GM12878 (cell line): ENCODE measurements at regions not wholly inside any gene's neighbourhood (a gene's known extent, or its start where the extent isn't known, plus 50 kb on each side); places are given as distances from the start of the nearest gene placed in this dataset.

ENCODE experiments used
- ATAC-seq: fragments of 200-7000 bp; cut with Tn5 transposase; 3 replicates; pipeline ENCODE4 v1.9.1; 2020; ENCODE audit warnings: mild to moderate bottlenecking, moderate library complexity
- BruUV-seq: library from RNA; stranded (reverse); fragments of 400-500 nt; replicated peaks from 2 replicates; lab custom pipeline; 2021; lab: Mats Ljungman, UMichigan
- CTCF ChIA-PET: fragments of 300-600 bp; sonication (Branson Sonifier 250); formaldehyde crosslinking; extraction: SDS; loops from one replicate; lab custom pipeline; 2021; ENCODE audit warnings: inconsistent platforms; lab: Yijun Ruan, JAX
- POLR2A ChIA-PET: fragments of 350-600 bp; formaldehyde crosslinking; extraction: SDS; loops from one replicate; lab custom pipeline; 2021; ENCODE audit warnings: inconsistent platforms; lab: Charles Lee
- RAD21 ChIA-PET: fragments of 300-600 bp; sonication (Branson Sonifier 250); formaldehyde crosslinking; loops from one replicate; lab custom pipeline; 2023; ENCODE audit warnings: antibody characterized with exemption; ENCODE audit not compliant: unreplicated experiment; lab: Charles Lee
- SMC1A ChIA-PET: fragments of 300-600 bp; sonication (Branson Sonifier 250); formaldehyde crosslinking; loops from one replicate; lab custom pipeline; 2023; ENCODE audit not compliant: unreplicated experiment, uncharacterized antibody; lab: Charles Lee
- DNase-seq: peaks from one replicate; pipeline ENCODE4 v3.0.0-alpha.2; 2011; ENCODE audit warnings: low read depth, low spot score
- FAIRE-seq: peaks from 3 replicates; lab custom pipeline; 2011; peaks lifted over from hg19 to GRCh38; lab: Jason Lieb, UNC
- H2AFZ ChIP-seq: 2 replicates; pipeline ENCODE4 v1.6.0; 2011; ENCODE audit warnings: low read depth, low read length, control low read depth; ENCODE audit not compliant: control insufficient read depth
- H3K27ac ChIP-seq: 2 replicates; pipeline ENCODE4 v1.5.1; 2011; ENCODE audit warnings: control low read depth; ENCODE audit not compliant: control insufficient read depth, insufficient read depth
- H3K27me3 ChIP-seq, 2 experiments: replicated peaks in 1 of 2; 2 replicates each; pipeline versions ENCODE4 v1.6.0 to v1.6.1; 2011; ENCODE audit warnings: low read length in 1 of 2; ENCODE audit not compliant: control insufficient read depth in 2 of 2, insufficient read depth in 2 of 2
- H3K36me3 ChIP-seq, 2 experiments: 2 replicates each; pipeline ENCODE4 v1.5.1; 2011; ENCODE audit warnings: low read length in 1 of 2; ENCODE audit not compliant: control insufficient read depth in 2 of 2, insufficient read depth in 2 of 2
- H3K4me1 ChIP-seq: 2 replicates; pipeline ENCODE4 v1.6.1; 2011; ENCODE audit warnings: mild to moderate bottlenecking, low read length, moderate library complexity, mixed read lengths; ENCODE audit not compliant: control insufficient read depth, insufficient read depth
- H3K4me2 ChIP-seq: 2 replicates; pipeline ENCODE4 v1.6.0; 2011; ENCODE audit warnings: control low read depth; ENCODE audit not compliant: control insufficient read depth, insufficient read depth
- H3K4me3 ChIP-seq: fragments of 200-600 bp; sonication (generic); 2 replicates; pipeline ENCODE4 v1.5.1; 2016
- H3K79me2 ChIP-seq: 2 replicates; pipeline ENCODE4 v1.6.0; 2011; ENCODE audit warnings: low read length; ENCODE audit not compliant: control insufficient read depth, insufficient read depth
- H3K9ac ChIP-seq: 2 replicates; pipeline ENCODE4 v1.8.0; 2011; ENCODE audit warnings: low read length, control low read depth, mixed read lengths; ENCODE audit not compliant: control insufficient read depth, insufficient read depth
- H3K9me3 ChIP-seq: replicated peaks from 3 replicates; pipeline ENCODE4 v1.5.1; 2011; ENCODE audit warnings: mild to moderate bottlenecking, low read length; ENCODE audit not compliant: control insufficient read depth, insufficient read depth
- H4K20me1 ChIP-seq: 2 replicates; pipeline ENCODE4 v1.6.0; 2011; ENCODE audit not compliant: control insufficient read depth, insufficient read depth
- CBX3 ChIP-seq: fragments of 200-600 bp; sonication (generic); IDR thresholded peaks from 2 replicates; pipeline ENCODE4 v1.6.1; 2016; ENCODE audit warnings: low read depth, borderline replicate concordance
- CREB1 ChIP-seq: IDR thresholded peaks from 2 replicates; pipeline ENCODE4 v1.6.1; 2012; ENCODE audit warnings: low read depth, mild to moderate bottlenecking, inconsistent platforms
- EZH2 ChIP-seq: IDR thresholded peaks from 2 replicates; pipeline ENCODE4 v1.6.1; 2012; ENCODE audit warnings: low read depth, mild to moderate bottlenecking, control low read depth, inconsistent platforms, low read length, borderline replicate concordance; ENCODE audit not compliant: control insufficient read depth
- FOXM1 ChIP-seq: IDR thresholded peaks from 2 replicates; pipeline ENCODE4 v1.6.1; 2012; ENCODE audit warnings: low read depth, mild to moderate bottlenecking, inconsistent platforms, low read length, moderate library complexity
- HCFC1 ChIP-seq: fragments of 150-350 bp; IDR thresholded peaks from 2 replicates; pipeline ENCODE4 v1.6.1; 2014; ENCODE audit warnings: low read length
- HDGF ChIP-seq: fragments of 450-650 bp; IDR thresholded peaks from 2 replicates; pipeline ENCODE4 v1.6.1; 2016; ENCODE audit warnings: antibody characterized with exemption
- JUNB ChIP-seq: IDR thresholded peaks from 2 replicates; pipeline ENCODE4 v1.6.1; 2016; ENCODE audit warnings: antibody characterized with exemption, mild to moderate bottlenecking
- MEF2B ChIP-seq: fragments of 450-650 bp; IDR thresholded peaks from 2 replicates; pipeline ENCODE4 v1.6.1; 2018; ENCODE audit warnings: mild to moderate bottlenecking, moderate library complexity; ENCODE audit not compliant: partially characterized antibody, poor library complexity, severe bottlenecking
- MYC ChIP-seq: IDR thresholded peaks from 2 replicates; pipeline ENCODE4 v1.6.1; 2011; ENCODE audit warnings: mild to moderate bottlenecking, low read length, moderate library complexity, inconsistent platforms; ENCODE audit not compliant: insufficient read depth, insufficient replicate concordance, insufficient read length, severe bottlenecking
- NFXL1 ChIP-seq: fragments of 450-650 bp; IDR thresholded peaks from 2 replicates; pipeline ENCODE4 v1.6.1; 2017; ENCODE audit warnings: antibody characterized with exemption, mild to moderate bottlenecking, borderline replicate concordance
- POLR2AphosphoS5 ChIP-seq: IDR thresholded peaks from 2 replicates; pipeline ENCODE4 v1.6.1; 2011; ENCODE audit warnings: mild to moderate bottlenecking, low read length, inconsistent platforms
- RUNX3 ChIP-seq: IDR thresholded peaks from 2 replicates; pipeline ENCODE4 v1.6.1; 2012; ENCODE audit warnings: low read length, inconsistent platforms
- SIN3A ChIP-seq: IDR thresholded peaks from 2 replicates; pipeline ENCODE4 v1.6.1; 2012; ENCODE audit warnings: low read depth, low read length, improper control_type of control experiment
- TARDBP ChIP-seq: IDR thresholded peaks from 2 replicates; pipeline ENCODE4 v1.6.1; 2016; ENCODE audit warnings: borderline replicate concordance
- WRNIP1 ChIP-seq: IDR thresholded peaks from 2 replicates; pipeline ENCODE4 v1.6.1; 2011; ENCODE audit warnings: low read depth, low read length, improper control_type of control experiment, borderline replicate concordance
- YY1 ChIP-seq: IDR thresholded peaks from 2 replicates; pipeline ENCODE4 v1.6.1; 2011; ENCODE audit warnings: low read depth, mild to moderate bottlenecking, low read length
- ZZZ3 ChIP-seq: IDR thresholded peaks from 2 replicates; pipeline ENCODE4 v1.6.1; 2011; ENCODE audit warnings: low read depth; ENCODE audit not compliant: control insufficient read depth, insufficient read length
- in situ Hi-C: fragments of 300-500 bp; cut with MboI; formaldehyde crosslinking; loops from 9 replicates; pipeline ENCODE4 v1.14.3; 2018; ENCODE audit warnings: mixed read lengths
- intact Hi-C: fragments of 100-400 bp; cut with micrococcal nuclease; formaldehyde crosslinking; loops from one replicate; pipeline ENCODE4 v1.14.2; 2022; ENCODE audit not compliant: unreplicated experiment

DNA sequence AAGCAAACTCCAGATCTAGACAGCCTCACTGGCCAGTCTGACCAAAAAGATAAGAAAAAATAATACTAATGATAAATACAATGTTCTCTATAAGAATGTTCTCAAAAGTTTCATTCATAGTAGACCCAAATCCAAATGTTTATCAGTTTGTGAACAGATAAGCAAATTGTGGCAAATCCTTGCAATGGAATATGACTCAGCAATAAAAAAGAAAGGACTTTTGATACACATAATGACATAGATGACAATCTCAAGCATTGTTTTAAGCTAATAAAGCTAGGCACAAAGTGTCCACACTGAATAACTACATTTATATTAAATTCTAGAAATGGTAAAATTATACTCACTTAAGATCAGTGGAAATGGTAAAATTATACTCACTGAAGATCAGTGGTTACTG is 195.4 kb upstream of the TYRP1 start:
- intact Hi-C loops (no loop called here), in situ Hi-C loops (no loop called here)
- H3K9me3 ChIP-seq, result no peaks in the 10 kb centered on the region
- FAIRE-seq (no peak), ATAC-seq (no peak), DNase-seq (no peak)
- BruUV-seq, result no TSS peak
- H3K9ac ChIP-seq, result no peak overlapping the region
- ChIA-PET CTCF (interaction anchor here (1.0 kb wide), 1 partner anchor 9 kb away, joined by 3 read pairs; no protein-coding TSS in a partner anchor), RAD21 (no interaction called here), POLR2A (no interaction called here), SMC1A (no interaction called here)
- H3K27ac ChIP-seq, result no peak overlapping the region
- no peak overlapping the region for H2AFZ ChIP-seq
- H3K36me3 ChIP-seq, result no peaks in the 10 kb centered on the region
- no peak overlapping the region for H3K4me2 ChIP-seq
- H4K20me1 ChIP-seq, result no peaks in the 10 kb centered on the region
- no peaks in the 10 kb centered on the region for H3K27me3 ChIP-seq
- no peaks in the 10 kb centered on the region for H3K4me1 ChIP-seq
- no peak overlapping the region for H3K4me3 ChIP-seq
- TF ChIP-seq TARDBP (no peak), YY1 (no peak), CREB1 (no peak), EZH2 (no peak), MEF2B (no peak), CBX3 (no peak), POLR2AphosphoS5 (no peak), SIN3A (no peak), NFXL1 (no peak), JUNB (no peak), HCFC1 (no peak), MYC (no peak), HDGF (no peak), RUNX3 (no peak), WRNIP1 (no peak), ZZZ3 (no peak), FOXM1 (no peak)
- H3K79me2 ChIP-seq, result no peaks in the 10 kb centered on the region
